ENCODE measurements at regions not wholly inside any gene's neighbourhood (a gene's known extent, or its start where the extent isn't known, plus 50 kb on each side); places are given as distances from the start of the nearest gene placed in this dataset.

GRCh38 chr22:22127100-22127499, 117.5 kb upstream of the VPREB1 start:
- no peaks in the 10 kb centered on the region for H3K27me3 ChIP-seq (ENCODE audit: control insufficient read depth, insufficient read depth, low read length)
- DNase-seq (ENCODE audit: low read depth), result no peak
- FAIRE-seq, result no peak
- no peak for TF ChIP-seq CTCF (IDR thresholded peaks at IDR 0.05; ENCODE audit: insufficient read depth, low read length, severe bottlenecking)
- no peak overlapping the region for H3K4me3 ChIP-seq (ENCODE audit: low read depth, low read length)
- no peaks in the 10 kb centered on the region for H3K36me3 ChIP-seq (ENCODE audit: control insufficient read depth, insufficient read depth, low read length)

GRCh38 chr22:22125579-22126468, 118.8 kb upstream of the VPREB1 start:
- FAIRE-seq (no peak), DNase-seq (ENCODE audit: low read depth) (no peak)
- Histone ChIP-seq H3K4me3 (ENCODE audit: low read depth, low read length) (no peak overlapping the region), H3K36me3 (ENCODE audit: control insufficient read depth, insufficient read depth, low read length) (no peaks in the 10 kb centered on the region), H3K27me3 (ENCODE audit: control insufficient read depth, insufficient read depth, low read length) (no peaks in the 10 kb centered on the region)
- no peak for TF ChIP-seq CTCF (IDR thresholded peaks at IDR 0.05; ENCODE audit: insufficient read depth, low read length, severe bottlenecking)

GRCh38 chr22:22125028-22125578, 119.5 kb upstream of the VPREB1 start:
- Histone ChIP-seq H3K4me3 (ENCODE audit: low read depth, low read length) (no peak overlapping the region), H3K27me3 (ENCODE audit: control insufficient read depth, insufficient read depth, low read length) (no peaks in the 10 kb centered on the region), H3K36me3 (ENCODE audit: control insufficient read depth, insufficient read depth, low read length) (no peaks in the 10 kb centered on the region)
- no peak for FAIRE-seq
- no peak for TF ChIP-seq CTCF (IDR thresholded peaks at IDR 0.05; ENCODE audit: insufficient read depth, low read length, severe bottlenecking)
- no peak for DNase-seq (ENCODE audit: low read depth)

- DNase-seq (ENCODE audit: low read depth) (no peak), FAIRE-seq (no peak)
- Histone ChIP-seq H3K36me3 (ENCODE audit: control insufficient read depth, insufficient read depth, low read length) (no peaks in the 10 kb centered on the region), H3K27me3 (ENCODE audit: control insufficient read depth, insufficient read depth, low read length) (no peaks in the 10 kb centered on the region), H3K4me3 (ENCODE audit: low read depth, low read length) (no peak overlapping the region)
- no peak for TF ChIP-seq CTCF (IDR thresholded peaks at IDR 0.05; ENCODE audit: insufficient read depth, low read length, severe bottlenecking)
Observed at GRCh38 chr22:22124374-22124773, 120.2 kb upstream of the VPREB1 start.

- no peaks in the 10 kb centered on the region for H3K36me3 ChIP-seq (ENCODE audit: control insufficient read depth, insufficient read depth, low read length)
- H3K4me3 ChIP-seq (ENCODE audit: low read depth, low read length), result no peak overlapping the region
- H3K27me3 ChIP-seq (ENCODE audit: control insufficient read depth, insufficient read depth, low read length), result no peaks in the 10 kb centered on the region
- DNase-seq (ENCODE audit: low read depth) (no peak), FAIRE-seq (no peak)
- TF ChIP-seq CTCF (IDR thresholded peaks at IDR 0.05; ENCODE audit: insufficient read depth, low read length, severe bottlenecking), result no peak
Observed at GRCh38 chr22:22123960-22124278, 120.7 kb upstream of the VPREB1 start.
